MM.1S (cell line): ENCODE measurements at regions not wholly inside any gene's neighbourhood (a gene's known extent, or its start where the extent isn't known, plus 50 kb on each side); places are given as distances from the start of the nearest gene placed in this dataset.

Experiments used
- EZH2 ChIP-seq: fragments of 300-600 bp; sonication (generic); optimal IDR thresholded peaks from 2 replicates; pipeline ENCODE3; 2017; ENCODE audit warnings: low read depth, mild to moderate bottlenecking, antibody characterized with exemption, low read length, mixed read lengths
- EZH2phosphoT487 ChIP-seq: fragments of 300-600 bp; sonication (generic); IDR thresholded peaks from 2 replicates; pipeline ENCODE4 v1.6.1; 2018; ENCODE audit warnings: antibody characterized with exemption, low read length
- TF ChIP-seq, protein P1 (sequence below): fragments of 300-600 bp; sonication (generic); IDR thresholded peaks from 2 replicates; pipeline ENCODE4 v1.5.1; 2016; ENCODE audit warnings: antibody characterized with exemption, low read length, mixed read lengths

DNA sequence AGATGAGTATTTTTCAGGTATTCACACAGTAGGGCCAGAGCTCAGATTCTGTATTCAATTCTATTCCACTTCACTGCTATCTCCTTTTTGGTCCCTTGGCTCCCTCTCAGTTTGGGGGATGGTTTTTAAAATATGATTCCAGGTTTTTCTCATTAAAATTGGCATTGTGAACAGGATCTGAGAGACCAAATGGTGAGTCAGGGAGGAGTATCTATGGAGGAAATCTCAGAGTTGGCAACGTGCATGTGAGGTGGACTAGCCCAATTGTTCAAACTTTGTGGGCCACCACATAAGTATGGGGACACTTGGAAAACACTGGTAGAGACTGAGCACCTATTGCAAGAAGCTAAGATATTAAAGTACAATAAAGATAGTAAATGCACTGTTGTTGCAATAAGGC, 53.9 kb upstream of the TTC14 start:
- TF ChIP-seq, protein P1, sequence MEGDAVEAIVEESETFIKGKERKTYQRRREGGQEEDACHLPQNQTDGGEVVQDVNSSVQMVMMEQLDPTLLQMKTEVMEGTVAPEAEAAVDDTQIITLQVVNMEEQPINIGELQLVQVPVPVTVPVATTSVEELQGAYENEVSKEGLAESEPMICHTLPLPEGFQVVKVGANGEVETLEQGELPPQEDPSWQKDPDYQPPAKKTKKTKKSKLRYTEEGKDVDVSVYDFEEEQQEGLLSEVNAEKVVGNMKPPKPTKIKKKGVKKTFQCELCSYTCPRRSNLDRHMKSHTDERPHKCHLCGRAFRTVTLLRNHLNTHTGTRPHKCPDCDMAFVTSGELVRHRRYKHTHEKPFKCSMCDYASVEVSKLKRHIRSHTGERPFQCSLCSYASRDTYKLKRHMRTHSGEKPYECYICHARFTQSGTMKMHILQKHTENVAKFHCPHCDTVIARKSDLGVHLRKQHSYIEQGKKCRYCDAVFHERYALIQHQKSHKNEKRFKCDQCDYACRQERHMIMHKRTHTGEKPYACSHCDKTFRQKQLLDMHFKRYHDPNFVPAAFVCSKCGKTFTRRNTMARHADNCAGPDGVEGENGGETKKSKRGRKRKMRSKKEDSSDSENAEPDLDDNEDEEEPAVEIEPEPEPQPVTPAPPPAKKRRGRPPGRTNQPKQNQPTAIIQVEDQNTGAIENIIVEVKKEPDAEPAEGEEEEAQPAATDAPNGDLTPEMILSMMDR = no peak
- TF ChIP-seq EZH2 = no peak
- no peak for TF ChIP-seq EZH2phosphoT487
